HG03064 (cell line): ENCODE measurements at regions not wholly inside any gene's neighbourhood (a gene's known extent, or its start where the extent isn't known, plus 50 kb on each side); places are given as distances from the start of the nearest gene placed in this dataset.
"Not testable (repeated sequence)": the region's sequence is repeated elsewhere in the genome, so short reads cannot be mapped to it uniquely, and the experiment has no call there.

Experiments
- ATAC-seq: cut with Tn5 transposase; IDR thresholded peaks from one replicate; pipeline ENCODE4 v1.9.1; 2021; ENCODE audit warnings: low read depth; ENCODE audit not compliant: unreplicated experiment

GRCh38 chr3:73827725-73828211 lies 203.0 kb upstream of the PDZRN3 start:
- no peak for ATAC-seq

- no peak for ATAC-seq
These were observed 202.5 kb upstream of the PDZRN3 start for GRCh38 chr3:73827204-73827603.

DNA sequence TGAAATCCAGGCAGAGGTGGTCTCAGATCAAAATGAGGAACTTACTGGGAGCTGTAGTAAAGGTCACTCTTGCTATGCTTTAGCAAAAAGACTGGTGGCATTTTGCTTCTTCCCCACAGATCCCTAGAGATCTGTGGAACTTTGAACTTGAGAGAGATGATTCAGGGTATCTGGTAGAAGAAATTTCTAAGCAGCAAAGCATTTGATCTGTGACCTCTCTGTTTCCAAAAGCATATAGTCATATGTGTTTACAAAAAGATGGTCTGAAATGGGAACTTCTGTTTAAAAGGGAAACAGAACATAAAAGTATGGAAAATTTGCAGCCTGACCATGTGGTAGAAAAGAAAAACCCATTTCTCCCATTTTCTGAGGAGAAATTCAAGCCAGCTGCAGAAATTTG lies 196.2 kb upstream of the PDZRN3 start:
- not testable (repeated sequence) for ATAC-seq

DNA sequence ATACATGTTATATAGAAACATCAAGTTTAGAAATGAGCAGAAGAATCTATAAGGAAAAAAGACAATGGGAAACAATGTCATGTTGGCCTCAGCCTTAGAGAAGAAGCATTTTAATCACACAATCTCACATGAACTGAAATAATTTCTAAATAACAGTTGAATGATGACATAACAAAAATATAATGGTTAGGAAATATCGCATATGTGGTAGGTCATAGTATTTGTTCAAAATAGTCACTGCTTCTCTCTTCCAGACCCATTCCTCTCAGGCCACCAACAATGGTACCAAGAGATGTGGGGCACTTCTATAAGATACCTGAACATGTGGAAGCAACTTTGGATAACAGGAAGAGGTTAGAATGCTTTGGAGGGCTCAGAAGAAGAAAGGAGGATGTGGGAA lies 195.7 kb upstream of the PDZRN3 start:
- no peak for ATAC-seq

DNA sequence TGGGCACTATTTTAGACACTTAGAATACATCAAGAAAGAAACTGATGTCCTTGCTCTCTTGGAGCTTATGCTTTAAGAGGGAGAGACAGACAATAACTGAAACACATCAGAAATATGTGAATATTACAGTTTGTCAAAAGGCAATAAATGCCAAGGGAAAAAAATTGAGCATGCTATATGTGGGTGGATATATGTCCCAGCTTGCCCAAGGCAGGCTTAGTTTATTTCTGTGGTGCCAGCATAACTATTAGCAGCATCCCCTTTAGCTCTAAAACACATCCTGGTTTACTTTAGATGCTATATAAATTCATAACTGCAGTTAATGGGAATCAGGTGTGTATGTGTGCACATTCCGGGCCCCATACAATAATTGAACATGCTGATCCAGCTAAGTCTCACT lies 191.2 kb upstream of the PDZRN3 start:
- ATAC-seq: no peak

GRCh38 chr3:73813692-73814292 lies 189.1 kb upstream of the PDZRN3 start:
- ATAC-seq: no peak

DNA sequence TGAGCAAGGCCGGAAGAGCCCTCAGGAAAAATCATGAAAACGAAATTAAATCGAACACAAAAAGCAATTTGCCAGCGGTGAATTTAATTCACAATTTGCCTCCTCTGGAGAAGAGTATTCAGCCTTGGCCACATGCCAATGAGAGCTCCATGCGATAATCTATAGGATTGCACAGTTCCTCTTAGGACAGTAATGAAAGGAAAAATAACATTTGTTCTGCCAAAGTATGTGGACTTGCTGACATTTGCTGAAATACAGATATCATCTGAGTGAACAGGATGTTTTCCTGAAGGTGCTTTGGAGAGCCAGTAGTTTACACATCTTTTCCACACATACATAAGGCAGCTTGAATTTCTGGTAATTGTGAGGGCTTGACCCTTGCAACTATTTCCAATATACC lies 188.6 kb upstream of the PDZRN3 start:
- ATAC-seq: no peak

- ATAC-seq: no peak
These were observed 187.3 kb upstream of the PDZRN3 start for GRCh38 chr3:73812054-73812453.

- no peak for ATAC-seq
These were observed 184.2 kb upstream of the PDZRN3 start for GRCh38 chr3:73808862-73809509.

GRCh38 chr3:73805435-73805834 lies 180.7 kb upstream of the PDZRN3 start:
- ATAC-seq: no peak

DNA sequence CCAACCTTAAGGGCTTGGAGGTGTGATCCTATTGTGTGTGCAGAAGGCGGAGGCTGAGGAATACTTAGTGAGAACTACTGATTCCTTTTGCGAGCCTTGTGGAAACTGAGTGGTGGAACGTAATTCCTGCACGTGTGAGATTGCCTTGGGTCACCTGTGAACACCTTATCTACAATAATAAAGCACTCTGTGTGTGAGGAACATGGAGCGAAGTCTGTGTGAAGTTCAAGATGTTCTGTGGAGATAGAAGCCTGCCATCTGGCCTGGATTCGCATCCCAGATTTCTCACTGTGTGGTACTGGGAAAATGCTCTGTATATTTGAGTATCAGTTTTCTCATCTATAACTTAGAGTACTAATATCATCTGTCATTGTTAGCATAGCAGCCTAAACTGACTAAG lies 179.5 kb upstream of the PDZRN3 start:
- no peak for ATAC-seq

DNA sequence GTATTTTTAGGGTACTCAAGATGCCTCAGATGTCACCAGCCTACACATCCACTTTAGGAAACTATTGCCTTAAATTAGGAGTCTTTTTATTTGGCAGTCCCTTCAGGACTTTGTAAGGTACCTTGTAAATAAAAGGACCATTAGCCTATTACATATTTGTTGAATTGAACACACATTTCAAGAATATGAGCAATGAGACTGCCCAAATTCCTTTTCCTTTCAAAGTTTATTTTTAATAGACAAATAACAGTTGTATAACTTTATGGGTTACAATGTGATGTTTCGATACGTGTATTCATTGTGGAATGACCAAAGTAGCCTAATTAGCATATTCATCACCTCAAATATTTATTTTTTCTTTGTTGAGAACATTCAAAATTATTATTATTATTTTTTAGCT lies 176.7 kb upstream of the PDZRN3 start:
- no peak for ATAC-seq

GRCh38 chr3:73797311-73797710 lies 172.6 kb upstream of the PDZRN3 start:
- ATAC-seq: no peak

- no peak for ATAC-seq
These were observed 171.6 kb upstream of the PDZRN3 start for GRCh38 chr3:73796382-73796781.

- no peak for ATAC-seq
These were observed 166.6 kb upstream of the PDZRN3 start for GRCh38 chr3:73791356-73791755.

DNA sequence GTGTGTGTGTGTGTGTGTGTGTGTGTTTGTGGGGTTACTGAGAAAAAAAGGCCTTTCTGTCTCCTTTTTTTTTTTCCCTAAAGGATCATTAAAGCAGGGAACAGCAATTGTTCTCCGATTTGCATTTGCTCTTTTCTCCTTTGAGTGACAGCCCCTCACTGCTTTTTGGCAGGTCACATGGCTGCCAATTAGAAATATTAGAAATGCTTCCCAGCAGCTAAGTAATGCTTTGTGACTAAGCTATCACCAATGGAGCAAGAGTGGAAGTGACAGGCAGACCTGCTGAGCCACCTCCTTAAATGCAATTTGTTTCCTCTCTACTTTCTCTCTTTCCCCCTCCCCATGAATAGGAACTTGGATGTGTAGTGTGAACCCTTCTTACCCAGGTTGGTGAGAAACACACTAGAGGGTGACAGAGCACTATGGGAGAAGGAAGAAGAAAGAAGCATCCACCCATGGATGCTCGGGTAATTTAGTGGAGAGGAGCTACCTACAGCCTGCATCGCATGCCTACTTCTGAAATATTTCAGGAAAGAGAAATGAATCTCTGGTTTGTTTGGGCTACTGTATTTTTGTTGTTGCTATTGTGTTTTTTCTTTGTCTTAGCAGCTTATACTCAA lies 165.2 kb upstream of the PDZRN3 start:
- no peak for ATAC-seq

DNA sequence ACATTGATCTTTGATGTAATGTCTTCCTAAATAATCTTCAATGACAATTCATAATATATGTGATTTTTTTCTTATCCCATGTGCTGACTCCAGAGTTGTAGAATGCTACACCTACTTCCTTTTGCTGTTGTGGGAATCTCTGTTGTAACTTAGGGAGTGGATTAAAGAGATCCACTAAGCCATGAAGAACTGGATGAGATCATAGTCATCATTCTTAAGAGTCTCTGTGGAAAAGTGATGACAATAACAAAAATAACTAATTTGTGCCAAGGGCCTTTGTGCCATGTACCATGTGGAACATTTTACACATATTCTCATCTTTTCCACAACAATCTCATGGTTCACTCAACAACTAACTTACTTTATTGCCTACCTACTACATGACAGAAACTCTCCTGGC lies 162.9 kb upstream of the PDZRN3 start:
- ATAC-seq: no peak

GRCh38 chr3:73786998-73787397 lies 162.3 kb upstream of the PDZRN3 start:
- ATAC-seq: no peak

DNA sequence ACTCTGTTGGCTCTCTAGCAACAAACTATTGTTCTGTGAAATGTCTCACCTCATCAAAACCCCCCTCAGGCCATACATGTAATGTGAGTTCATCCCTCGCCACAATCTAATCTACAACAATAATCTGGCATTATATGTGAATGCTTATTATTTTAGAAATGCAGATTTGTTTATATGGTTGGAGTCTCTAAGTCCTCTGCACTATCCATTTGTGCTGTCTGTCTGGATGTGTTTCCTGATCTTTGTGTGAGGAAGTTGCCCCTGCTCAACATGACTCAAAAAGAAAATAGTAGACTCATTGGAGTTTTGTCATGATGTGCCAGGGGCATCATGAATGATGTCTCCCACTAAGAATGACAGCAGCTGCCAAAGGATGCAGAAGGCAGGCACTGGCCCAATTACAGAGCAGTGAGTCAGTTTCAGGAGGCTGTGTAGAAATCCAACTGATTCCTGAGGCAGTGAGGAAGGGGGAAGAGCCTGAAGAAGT lies 161.6 kb upstream of the PDZRN3 start:
- no peak for ATAC-seq

GRCh38 chr3:73784686-73785392 lies 160.1 kb upstream of the PDZRN3 start:
- ATAC-seq: no peak

DNA sequence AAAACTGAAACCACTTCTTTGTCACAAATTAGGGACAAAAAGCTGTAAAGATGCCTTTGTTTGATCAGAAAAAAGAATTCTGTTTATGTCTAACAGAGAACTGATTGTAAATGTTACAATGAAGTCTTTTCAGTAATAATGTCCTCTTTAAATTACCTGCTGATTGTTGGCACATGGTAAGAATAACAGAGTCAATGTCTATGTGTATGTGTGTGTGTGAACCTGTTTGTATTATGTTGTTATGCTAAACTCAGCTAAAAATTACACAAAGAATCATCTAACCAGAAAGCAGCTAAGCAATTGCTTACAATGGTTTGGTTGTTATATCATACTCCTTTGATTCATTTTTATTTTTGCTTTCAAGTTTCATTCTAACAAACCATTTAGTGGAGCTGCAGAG lies 159.1 kb upstream of the PDZRN3 start:
- ATAC-seq: no peak
